ENCODE measurements at regions not wholly inside any gene's neighbourhood (a gene's known extent, or its start where the extent isn't known, plus 50 kb on each side); places are given as distances from the start of the nearest gene placed in this dataset.
"Not testable (repeated sequence)": the region's sequence is repeated elsewhere in the genome, so short reads cannot be mapped to it uniquely, and the experiment has no call there.

DNA sequence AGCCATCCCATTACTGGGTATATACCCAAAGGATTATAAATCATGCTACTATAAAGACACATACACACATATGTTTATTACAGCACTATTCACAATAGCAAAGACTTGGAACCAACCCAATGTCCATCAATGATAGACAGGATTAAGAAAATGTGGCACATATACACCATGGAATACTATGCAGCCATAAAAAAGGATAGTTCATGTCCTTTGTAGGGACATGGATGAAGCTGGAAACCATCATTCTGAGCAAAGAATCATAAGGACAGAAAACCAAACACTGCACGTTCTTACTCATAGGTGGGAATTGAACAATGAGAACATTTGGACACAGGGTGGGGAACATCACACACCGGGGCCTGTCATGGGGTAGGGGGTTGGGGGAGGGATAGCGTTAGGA lies 60.3 kb upstream of the NMU start:
- not testable (repeated sequence) for DNase-seq

DNA sequence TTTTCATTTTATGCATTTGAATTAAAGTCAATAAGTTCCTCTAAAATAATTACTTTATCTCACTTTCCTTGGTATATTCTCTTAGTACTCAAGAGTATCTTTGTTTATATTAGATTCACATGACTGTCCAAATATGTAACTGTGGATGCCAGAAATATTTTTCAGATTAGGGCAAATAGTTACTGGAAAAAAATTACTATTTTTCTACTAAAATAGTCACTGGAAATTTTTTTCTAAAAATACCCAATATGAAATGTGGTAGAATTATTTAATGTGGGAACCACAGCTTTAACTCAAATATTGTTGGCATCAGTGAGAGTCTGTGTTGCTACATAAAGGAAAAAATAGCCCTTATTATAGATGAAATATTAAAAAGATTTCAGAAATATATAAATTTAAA lies 70.4 kb upstream of the NMU start:
- no peak for DNase-seq

DNA sequence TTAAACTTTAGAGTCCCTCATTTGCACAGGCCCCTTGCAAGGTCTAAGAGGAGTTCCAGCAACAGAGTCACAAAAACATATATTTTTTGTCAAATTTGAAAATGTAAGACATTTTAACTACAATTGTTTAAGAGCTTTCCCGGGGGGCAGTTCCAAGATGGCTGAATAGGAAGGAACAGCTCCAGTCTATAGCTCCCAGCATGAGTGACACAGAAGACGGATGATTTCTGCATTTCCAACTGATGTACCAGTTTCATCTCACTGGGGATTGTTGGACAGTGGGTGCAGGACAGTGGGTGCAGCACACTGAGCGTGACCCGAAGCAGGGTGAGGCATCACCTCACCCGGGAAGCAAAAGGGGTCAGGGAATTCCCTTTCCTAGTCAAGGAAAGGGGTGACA lies 71.4 kb upstream of the NMU start:
- no peak for DNase-seq

DNA sequence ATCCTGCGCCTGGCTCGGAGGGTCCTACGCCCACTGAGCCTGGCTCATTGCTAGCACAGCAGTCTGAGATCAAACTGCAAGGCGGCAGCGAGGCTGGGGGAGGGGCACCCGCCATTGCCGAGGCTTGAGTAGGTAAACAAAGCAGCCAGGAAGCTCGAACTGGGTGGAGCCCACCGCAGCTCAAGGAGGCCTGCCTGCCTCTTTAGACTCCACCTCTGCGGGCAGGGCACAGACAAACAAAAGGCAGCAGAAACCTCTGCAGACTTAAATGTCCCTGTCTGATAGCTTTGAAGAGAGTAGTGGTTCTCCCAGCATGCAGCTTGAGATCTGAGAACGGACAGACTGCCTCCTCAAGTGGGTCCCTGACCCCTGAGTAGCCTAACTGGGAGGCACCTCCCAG lies 71.9 kb upstream of the NMU start:
- DNase-seq: not testable (repeated sequence)

DNA sequence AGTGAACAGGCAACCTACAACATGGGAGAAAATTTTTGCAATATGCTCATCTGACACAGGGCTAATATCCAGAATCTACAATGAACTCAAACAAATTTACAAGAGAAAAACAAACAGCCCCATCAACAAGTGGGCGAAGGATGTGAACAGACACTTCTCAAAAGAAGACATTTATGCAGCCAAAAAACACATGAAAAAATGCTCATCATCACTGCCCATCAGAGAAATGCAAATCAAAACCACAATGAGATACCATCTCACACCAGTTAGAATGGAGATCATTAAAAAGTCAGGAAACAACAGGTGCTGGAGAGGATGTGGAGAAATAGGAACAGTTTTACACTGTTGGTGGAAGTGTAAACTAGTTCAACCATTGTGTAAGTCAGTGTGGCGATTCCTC lies 76.7 kb upstream of the NMU start:
- not testable (repeated sequence) for DNase-seq

DNA sequence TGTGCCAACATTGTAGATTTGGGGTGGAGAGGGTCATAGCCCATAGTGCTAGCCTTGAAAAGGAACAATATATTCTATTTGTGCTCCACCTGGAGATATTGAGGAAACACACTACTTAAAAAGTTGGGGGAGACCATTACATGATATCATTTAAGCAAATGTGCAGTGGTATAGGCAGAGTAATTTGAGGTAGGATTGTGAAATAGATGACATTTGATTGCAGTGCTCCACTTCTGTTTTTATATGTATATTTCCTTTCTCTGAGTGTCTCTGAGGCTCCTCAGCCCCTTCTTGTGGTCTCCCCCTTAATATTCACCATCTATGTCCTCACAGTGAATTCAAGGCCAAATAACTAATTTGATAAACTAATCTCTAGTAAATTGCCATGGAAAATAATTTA lies 85.6 kb upstream of the NMU start:
- DNase-seq: no peak

DNA sequence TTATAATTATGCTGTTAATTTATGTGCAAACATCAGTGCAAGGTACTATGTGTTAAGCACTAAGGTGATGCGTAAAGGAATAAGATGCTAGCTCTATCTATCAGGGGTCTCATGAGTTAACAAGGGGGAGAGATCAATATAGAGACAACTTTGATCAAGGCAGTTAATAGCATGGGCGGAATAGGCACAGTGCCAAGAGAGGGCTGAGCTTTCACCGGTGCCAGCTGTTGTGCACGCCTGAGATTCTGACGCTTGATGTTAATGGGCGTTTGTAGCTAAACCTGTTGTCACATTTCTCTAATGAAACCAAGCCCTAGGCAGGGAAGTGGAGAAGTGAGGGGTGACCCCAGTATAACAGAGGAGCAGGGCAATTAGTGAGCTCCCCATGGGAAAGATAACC lies 86.0 kb upstream of the NMU start:
- DNase-seq: no peak

DNA sequence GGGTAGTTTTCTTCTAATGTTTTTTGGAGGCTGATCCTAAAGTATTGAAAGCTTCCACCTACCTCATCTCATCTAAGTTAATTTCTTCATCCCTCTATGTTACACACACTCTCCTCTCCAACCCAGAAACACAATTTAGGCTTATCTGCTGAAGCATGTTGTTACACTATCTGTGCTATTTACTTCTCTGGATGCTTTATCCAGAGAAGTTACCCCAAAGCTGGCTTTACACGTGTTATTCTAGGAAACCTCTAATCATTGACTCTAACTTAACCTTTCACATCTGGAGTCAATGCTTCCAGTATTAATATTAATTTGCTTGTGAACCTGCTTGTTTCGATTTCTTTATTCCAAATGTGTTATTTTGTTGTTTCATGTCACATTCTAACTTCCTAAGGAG lies 87.3 kb upstream of the NMU start:
- no peak for DNase-seq

DNA sequence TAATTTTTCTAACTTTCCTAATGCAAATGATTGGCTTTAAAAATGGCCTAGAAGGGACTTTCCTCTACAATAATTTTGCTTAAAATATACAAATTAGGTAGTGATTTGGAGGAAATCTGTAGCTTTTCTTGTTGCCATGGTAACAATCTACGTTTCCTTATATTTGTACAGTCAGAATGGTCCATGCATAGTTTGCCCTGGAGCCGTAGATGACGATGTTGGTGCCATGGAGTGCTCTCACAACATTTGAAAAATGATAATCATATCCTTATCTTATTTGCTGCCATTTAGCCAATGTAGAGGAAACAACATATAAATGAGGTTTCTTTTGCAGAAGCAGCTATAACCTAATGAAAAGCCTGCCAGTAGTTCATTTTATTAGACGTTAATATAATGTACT lies 89.0 kb upstream of the NMU start:
- DNase-seq: no peak

DNA sequence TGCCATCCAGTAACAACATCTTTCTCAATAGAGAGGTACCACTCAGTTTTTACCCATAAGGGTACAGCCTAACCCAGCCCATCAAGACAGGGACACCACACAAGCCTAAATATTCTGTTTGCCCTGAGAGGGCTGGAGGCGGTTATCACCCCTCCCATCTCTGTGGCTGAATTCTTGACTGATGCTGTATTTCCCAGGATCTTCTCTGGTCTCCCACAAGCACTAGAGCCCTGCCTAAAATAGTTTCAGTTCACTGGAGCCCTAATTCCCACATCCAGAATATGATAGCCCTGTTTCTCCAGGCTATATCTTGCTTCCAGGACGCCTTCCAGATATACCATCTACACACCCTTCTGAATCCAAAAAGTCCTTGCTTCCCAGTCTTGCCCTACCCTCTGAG lies 91.6 kb upstream of the NMU start:
- DNase-seq: no peak

DNA sequence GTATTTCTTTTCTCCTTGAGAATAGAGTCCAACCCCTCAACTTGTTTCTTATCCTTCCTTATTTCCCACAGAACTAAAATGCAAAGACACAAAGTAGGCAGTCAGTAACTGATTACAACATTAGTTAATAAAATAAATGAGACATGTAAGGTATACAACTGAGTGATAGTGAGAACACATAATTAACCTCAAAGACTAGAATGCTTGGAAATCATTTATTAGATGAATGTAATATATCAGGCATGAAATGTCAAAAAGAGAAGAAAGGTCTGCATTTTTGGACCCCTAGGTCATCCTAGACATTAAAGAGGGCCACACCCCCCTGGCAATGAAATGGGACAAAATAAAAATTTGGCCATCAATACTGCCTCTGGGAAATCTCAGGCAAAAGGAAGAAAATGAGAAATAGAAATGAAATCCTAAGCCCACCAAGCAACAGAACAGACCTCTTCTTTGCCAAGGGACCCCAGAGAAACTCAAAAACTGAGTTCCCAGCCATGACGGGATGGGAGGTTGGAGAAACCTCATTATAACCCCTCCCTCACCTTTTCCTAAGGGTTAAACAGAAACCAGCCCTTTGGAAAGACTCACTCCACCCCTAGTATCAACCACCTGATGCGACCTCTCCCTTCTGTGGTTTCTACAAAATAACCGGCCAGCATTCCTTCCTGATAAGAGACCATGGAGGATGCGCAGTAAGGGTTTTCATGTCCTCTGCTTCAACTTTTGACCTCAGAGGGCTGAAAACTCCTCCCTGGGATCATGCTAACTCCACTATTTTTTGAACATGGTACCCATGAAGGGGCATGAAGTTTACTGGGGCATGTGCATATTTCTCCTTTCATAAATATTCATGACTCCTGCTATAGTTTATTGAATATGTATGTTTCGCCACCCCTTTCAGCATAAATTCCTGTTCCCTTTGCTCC lies 90.0 kb upstream of the EXOC1L start:
- DNase-seq: no peak

DNA sequence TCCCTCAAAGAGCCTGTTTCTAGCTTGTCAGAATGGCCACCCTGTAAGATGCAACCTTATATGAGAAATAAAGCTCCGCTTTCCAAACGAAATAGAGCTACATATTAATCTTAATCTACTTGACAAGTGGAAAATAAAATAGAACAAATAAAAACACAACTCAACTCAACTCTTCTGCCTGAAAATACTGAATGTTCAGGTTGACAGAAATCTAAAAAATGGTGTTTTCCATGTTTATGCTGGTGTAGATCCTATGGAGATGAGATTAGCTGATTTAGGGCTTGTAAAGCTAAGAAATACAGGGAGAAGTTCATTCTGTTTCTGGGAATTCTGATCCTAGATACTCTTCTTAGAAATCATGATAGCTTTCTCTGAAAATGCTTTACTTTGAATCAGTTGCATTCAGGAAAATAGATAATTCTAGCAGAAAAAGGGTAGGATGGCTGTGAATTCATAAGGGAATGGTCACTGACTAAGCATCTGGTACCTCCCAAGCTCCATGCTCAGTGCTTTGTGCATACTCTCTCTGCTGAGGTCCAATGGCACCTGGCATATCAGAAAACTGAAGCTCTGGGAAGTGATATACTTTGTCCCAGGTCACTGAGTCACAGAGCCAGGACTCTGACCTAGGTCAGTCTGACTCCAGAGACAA lies 89.2 kb upstream of the EXOC1L start:
- no peak for DNase-seq

DNA sequence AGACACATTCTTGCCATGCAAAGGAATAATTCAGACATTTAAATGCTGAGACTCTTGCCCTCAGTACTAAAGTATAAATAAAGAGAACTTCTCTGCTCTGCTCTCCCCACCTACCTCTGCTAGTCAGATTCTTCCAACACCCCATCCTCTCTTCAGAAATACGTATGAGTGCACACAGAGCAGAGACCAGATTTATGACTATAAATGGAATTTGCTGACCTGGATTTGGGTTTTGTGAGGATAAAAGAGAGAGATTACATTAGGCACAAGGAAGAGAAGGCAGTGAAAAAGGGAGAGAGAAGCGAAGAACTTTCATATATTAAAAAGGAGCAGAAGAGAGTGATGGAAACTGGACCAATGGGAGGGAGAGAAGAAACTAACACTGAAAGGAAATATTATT lies 87.6 kb upstream of the EXOC1L start:
- no peak for DNase-seq

DNA sequence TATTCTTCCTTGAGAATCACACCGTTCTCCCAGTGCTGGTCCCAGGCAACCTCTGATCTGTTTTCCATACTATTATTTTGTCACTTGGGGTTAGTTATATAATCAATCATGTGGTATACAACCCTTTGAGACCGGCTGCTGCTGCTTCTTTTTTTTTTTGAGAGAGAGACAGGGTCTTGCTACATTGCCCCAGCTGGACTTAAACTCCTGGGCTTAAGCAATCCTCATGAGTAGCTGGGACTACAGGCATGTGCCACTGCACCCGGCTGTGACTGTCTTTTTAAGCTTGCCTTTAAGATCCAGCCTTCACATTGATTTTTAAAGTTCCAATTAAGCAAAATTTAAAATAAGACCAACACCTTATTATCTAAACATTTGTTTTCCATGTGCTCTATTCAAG lies 86.7 kb upstream of the EXOC1L start:
- DNase-seq: no peak

DNA sequence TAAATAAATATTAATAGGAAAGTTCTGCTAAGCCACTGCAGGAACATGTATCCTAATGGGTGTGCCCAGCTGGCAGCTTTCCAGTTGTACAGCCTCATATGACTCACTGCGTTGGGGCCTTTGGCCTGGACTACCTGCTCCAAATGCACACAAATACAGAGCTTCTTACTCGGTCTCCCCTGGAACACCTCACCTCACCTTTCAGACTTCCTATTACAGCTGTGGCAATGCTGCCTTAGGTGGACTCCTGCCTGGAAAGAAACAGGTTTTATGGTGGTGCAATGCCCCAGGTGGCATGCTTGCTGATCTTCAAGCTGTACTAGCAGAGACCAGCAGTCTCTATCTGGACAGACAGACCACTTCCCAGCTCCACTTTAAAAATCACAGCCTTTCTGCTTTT lies 85.7 kb upstream of the EXOC1L start:
- DNase-seq: no peak

DNA sequence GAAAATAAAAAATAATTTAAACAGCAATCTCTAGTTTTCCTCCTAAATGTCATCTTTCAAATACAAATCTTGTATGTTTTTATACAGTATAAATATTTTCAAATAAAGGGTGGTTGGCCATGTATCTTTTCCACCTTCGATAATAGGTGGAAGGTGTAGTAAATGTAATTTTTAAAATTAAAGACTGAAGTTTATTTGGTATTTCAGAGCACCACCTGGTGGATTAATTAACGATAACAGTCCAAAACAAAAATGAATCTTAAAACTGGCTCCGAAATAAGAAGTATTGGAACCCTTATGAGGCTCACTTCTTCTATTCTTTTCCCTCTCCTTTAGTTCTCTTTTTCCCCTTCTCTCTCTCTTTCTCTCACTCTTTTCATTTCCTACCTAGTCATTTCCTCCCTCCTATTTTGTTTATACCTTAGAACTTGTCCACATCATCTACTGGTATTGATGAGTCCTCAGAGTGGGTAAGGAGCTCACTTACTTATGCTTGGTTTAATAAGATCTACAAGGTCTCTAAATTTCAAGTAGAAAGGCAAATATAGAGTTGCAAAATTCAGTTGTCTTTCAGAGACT lies 82.9 kb upstream of the EXOC1L start:
- DNase-seq: peak in 1 of 2 experiments; percentile 7

DNA sequence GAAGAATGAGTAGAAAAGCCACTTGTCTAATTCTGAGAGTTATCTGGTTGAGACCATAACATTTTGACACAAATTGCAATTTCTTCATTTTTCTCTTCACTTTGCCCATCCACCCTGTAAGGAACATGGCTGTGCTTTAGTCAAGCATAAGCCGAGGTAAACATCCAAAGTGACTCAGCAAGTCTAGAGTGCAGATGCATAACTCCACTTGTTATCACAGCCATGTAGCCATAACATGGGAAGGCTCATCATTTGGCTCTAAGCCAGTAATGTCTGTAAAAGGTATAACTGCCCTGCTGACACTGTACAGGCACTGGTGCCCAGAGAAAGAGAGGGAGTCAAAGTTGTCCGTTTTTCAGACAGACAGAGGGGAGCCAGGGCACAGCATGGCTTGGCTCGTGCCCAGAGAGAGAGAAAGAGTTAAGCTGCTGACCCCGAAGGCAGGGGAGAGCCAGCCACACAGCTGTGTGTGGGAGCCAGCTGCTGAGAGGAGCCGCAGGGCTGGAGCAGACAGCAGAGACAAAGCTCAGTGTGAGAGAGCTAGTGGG lies 76.9 kb upstream of the EXOC1L start:
- no peak for DNase-seq

DNA sequence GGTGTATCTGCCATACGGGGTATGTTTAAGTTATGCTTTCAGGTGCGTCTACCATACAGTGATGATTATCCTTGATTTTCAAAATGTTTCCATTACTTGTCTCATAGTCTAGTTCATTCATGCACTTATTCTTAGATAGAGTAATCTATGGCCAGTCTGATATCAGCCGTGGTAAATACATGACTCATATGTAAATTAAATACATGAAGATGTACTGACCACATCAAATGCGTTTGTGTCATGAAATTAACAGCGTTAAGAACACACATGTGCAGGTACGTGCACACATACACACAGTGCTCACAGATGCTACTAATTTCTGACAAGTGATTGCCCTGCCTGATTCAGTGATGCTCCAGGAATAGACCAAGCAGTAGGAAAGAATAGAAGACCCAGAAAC lies 75.2 kb upstream of the EXOC1L start:
- no peak for DNase-seq

DNA sequence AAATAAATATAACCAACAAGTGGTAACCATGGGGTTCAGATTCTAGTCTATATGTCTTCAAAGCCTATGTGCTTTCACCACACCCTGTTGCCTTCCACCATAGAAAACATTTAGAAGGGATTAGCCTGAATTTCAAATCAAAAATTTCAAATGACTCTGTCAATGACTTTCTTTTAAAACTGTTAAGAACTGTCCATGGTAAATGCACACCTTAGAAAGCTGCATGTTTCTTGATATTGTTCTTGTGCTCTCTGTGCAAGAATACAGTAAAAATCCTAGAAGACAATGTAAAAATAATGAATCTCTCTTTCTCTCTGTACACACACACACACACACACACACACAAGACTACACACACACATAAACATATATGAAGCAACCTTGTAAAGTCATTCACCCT lies 74.6 kb upstream of the EXOC1L start:
- DNase-seq: no peak

DNA sequence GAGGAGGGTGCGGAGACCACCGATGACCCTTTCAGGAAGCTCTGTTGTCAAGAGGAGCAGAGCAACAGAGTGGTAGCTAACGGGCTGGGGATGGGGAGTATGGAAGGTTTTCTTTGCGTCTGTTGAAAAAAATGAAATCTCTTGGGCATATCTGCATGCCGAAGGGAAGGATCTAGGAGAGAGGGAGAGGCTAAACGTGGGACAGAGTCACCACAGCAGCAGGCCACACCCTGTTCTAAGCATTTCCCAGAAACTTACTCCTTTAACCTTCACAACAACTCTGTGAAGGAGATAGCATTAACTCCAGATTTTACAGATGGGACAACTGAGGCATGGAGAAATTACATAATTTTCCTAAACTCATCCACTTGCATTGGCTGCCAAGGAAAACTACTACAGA lies 71.8 kb upstream of the EXOC1L start:
- no peak for DNase-seq

DNA sequence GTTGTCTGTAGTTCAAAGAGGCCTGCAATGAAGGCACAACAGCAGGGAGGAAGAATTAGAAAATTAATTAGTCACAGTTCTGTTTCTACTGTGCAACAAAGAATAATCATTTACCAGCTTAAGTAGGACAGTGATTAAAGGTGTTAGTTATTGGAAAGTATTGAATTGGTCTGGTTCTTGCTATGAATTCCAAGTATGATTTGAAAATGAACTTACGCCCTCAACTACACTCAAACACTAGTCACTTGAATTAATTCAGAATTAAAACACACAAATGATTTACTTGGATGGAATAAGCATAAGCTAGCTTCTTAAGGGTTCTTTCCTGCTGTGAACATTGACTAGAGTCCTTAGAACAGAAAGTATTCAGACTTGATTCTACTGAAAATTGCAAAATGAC lies 69.9 kb upstream of the EXOC1L start:
- no peak for DNase-seq

DNA sequence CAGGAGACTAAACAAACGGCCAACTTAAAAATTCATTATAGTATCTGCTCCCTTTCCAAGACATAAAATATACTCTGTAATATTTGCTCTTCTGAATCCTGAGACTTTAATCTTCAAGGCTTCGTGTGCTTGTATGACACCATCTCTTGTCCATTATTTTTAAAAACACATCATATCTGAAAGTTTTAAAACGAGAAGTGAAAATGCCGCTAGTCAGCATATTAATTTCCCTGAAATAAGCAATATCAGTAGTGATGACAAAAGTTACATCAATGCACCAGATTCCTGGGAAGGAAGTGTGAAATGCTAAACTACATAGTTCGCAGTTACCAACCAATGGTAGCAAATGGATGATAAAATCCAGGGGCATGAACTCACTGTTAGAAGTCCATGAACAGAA lies 66.8 kb upstream of the EXOC1L start:
- DNase-seq: no peak

DNA sequence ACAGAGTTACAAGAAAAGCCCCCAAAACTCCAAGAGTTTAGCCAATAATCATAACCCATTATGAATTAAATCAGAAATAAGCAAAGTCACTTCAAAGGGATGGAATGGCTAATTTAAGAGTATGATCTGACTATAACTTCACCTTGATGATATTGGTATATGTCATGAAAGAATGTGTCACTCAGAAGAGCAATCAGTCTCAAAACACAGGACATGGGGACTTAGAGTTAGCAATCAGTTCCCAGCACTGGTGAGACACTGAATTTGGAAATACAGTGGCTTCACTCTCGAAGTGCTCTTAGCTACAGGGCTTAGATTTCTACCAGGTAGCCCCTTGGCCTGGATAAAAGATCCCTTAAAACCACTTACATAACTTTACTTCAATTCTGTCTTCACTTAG lies 65.7 kb upstream of the EXOC1L start:
- no peak for DNase-seq

DNA sequence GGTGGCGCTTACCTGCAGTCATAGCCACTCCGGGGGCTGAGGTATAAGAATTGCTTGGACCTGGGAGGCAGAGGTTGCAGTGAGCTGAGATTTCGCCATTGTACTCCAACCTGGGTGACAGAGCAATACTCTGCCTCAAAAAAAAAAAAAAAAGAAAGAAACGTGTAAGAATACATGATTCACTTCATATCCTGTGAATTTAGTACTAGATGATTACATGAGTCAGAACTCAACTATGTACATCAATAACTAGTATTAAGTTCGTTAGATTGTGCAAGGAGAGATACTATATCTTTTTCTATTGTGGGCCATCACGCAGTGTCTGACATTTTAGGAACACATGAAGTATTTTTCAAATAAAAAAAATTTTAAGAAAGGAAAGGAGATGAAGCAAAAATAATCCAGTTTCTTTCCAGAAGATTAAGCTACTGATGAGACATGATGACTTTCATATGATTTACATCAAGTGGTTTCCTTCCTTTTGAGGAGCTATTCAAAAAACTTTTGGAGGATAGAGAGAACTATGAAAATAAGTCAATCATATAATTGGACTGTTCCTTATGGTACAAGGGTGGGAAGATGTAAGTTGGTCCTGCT lies 64.7 kb upstream of the EXOC1L start:
- DNase-seq: no peak

Measured in AML-193 (cell line).